Activated B cell treated with CpG ODN at 0.5 μM for 24 hours (primary cell): ENCODE measurements at regions not wholly inside any gene's neighbourhood (a gene's known extent, or its start where the extent isn't known, plus 50 kb on each side); places are given as distances from the start of the nearest gene placed in this dataset.

Experiments used
- ATAC-seq: fragments of 200-7000 bp; cut with Tn5 transposase; one replicate; pipeline ENCODE4 v1.10.0; 2021; ENCODE audit warnings: low read depth, mild to moderate bottlenecking, moderate library complexity
- CTCF ChIA-PET: fragments of 350-600 bp; sonication (Branson Sonifier 250); formaldehyde crosslinking; loops from one replicate; lab custom pipeline; 2021; ENCODE audit warnings: antibody characterized with exemption; lab: Charles Lee
- POLR2A ChIA-PET: fragments of 350-600 bp; sonication (Branson Sonifier 250); formaldehyde crosslinking; loops from one replicate; lab custom pipeline; 2021; ENCODE audit warnings: antibody characterized with exemption; lab: Charles Lee
- DNase-seq: peaks from one replicate; pipeline ENCODE4 v3.0.0; 2022
- H3K27ac Mint-ChIP-seq: one replicate; pipeline ENCODE4 v1.8.0; 2020; ENCODE audit warnings: mixed read lengths
- H3K27me3 Mint-ChIP-seq: one replicate; pipeline ENCODE4 v1.8.0; 2021; ENCODE audit warnings: mixed read lengths
- H3K36me3 Mint-ChIP-seq: one replicate; pipeline ENCODE4 v1.8.0; 2021; ENCODE audit warnings: low read depth, mixed read lengths
- H3K4me1 Mint-ChIP-seq: one replicate; pipeline ENCODE4 v1.8.0; 2021; ENCODE audit warnings: mixed read lengths
- H3K4me3 Mint-ChIP-seq: one replicate; pipeline ENCODE4 v1.8.0; 2020; ENCODE audit warnings: mild to moderate bottlenecking, mixed read lengths
- H3K9me3 Mint-ChIP-seq: one replicate; pipeline ENCODE4 v1.8.0; 2020; ENCODE audit warnings: mixed read lengths
- CTCF ChIP-seq: fragments of 200-600 bp; IDR thresholded peaks from one replicate; pipeline ENCODE4 v1.8.0; 2022; ENCODE audit warnings: antibody characterized with exemption, mild to moderate bottlenecking
- intact Hi-C: fragments of 100-400 bp; cut with micrococcal nuclease; formaldehyde crosslinking; loops from one replicate; pipeline ENCODE4 v1.15.1; 2024

GRCh38 chr3:163462446-163462845, 1615.8 kb downstream of the SI start:
- CTCF ChIA-PET, result no interaction called here
- no peak for ATAC-seq
- no peak for DNase-seq

GRCh38 chr3:163450698-163451097, 1627.6 kb downstream of the SI start:
- ChIA-PET POLR2A (no interaction called here), CTCF (no interaction called here)
- Mint-ChIP-seq H3K27me3 (no peaks in the 10 kb centered on the region), H3K36me3 (no peaks in the 10 kb centered on the region), H3K4me1 (no peaks in the 10 kb centered on the region), H3K27ac (no peak overlapping the region), H3K9me3 (peaks cover 9% of the 10 kb centered on the region), H3K4me3 (no peak overlapping the region)
- no peak for DNase-seq
- ATAC-seq, result no peak
- TF ChIP-seq CTCF, result no peak
- intact Hi-C loops, result no loop called here

More at GRCh38 chr3:163462446-163462845, 1615.8 kb downstream of the SI start:
- no peak overlapping the region for H3K27ac Mint-ChIP-seq
- no peak for TF ChIP-seq CTCF
- POLR2A ChIA-PET, result no interaction called here
- H3K36me3 Mint-ChIP-seq, result no peaks in the 10 kb centered on the region
- intact Hi-C loops, result no loop called here
- H3K4me3 Mint-ChIP-seq, result no peak overlapping the region
- no peaks in the 10 kb centered on the region for H3K27me3 Mint-ChIP-seq
- peaks cover 5% of the 10 kb centered on the region for H3K9me3 Mint-ChIP-seq
- H3K4me1 Mint-ChIP-seq, result no peaks in the 10 kb centered on the region

- H3K4me1 Mint-ChIP-seq, result no peaks in the 10 kb centered on the region
- no peaks in the 10 kb centered on the region for H3K36me3 Mint-ChIP-seq
- H3K27ac Mint-ChIP-seq, result no peak overlapping the region
- no peak overlapping the region for H3K4me3 Mint-ChIP-seq
- POLR2A ChIA-PET, result no interaction called here
- H3K27me3 Mint-ChIP-seq, result no peaks in the 10 kb centered on the region
- no peak for ATAC-seq
- no peak for TF ChIP-seq CTCF
- peaks cover 5% of the 10 kb centered on the region for H3K9me3 Mint-ChIP-seq
- DNase-seq, result no peak
- CTCF ChIA-PET, result no interaction called here
- intact Hi-C loops, result no loop called here
Measured at GRCh38 chr3:163438760-163439159, 1639.5 kb downstream of the SI start.

- Mint-ChIP-seq H3K36me3 (no peaks in the 10 kb centered on the region), H3K4me3 (no peak overlapping the region), H3K27ac (no peak overlapping the region), H3K27me3 (no peaks in the 10 kb centered on the region), H3K4me1 (no peaks in the 10 kb centered on the region), H3K9me3 (peaks cover 2% of the 10 kb centered on the region)
- DNase-seq, result no peak
- intact Hi-C loops, result no loop called here
- CTCF ChIA-PET, result no interaction called here
- POLR2A ChIA-PET, result no interaction called here
- TF ChIP-seq CTCF, result no peak
- no peak for ATAC-seq
Measured at GRCh38 chr3:163422671-163423070, 1655.6 kb downstream of the SI start.

GRCh38 chr3:163391407-163392181, 1686.7 kb downstream of the SI start:
- ChIA-PET CTCF (no interaction called here), POLR2A (no interaction called here)
- no peak for TF ChIP-seq CTCF
- Mint-ChIP-seq H3K9me3 (peaks cover 5% of the 10 kb centered on the region), H3K4me3 (no peak overlapping the region), H3K27me3 (no peaks in the 10 kb centered on the region), H3K36me3 (no peaks in the 10 kb centered on the region), H3K27ac (no peak overlapping the region), H3K4me1 (no peaks in the 10 kb centered on the region)
- ATAC-seq (no peak), DNase-seq (no peak)
- intact Hi-C loops, result no loop called here
